HUES64 (cell line): ENCODE measurements at regions not wholly inside any gene's neighbourhood (a gene's known extent, or its start where the extent isn't known, plus 50 kb on each side); places are given as distances from the start of the nearest gene placed in this dataset.

Source experiments
- H3K27ac ChIP-seq: 2 replicates; pipeline ENCODE4 v1.7.0; 2013; ENCODE audit warnings: low read depth, low read length, inconsistent platforms
- H3K27me3 ChIP-seq: 2 replicates; pipeline ENCODE4 v1.6.1; 2013; ENCODE audit warnings: mild to moderate bottlenecking, low read length; ENCODE audit not compliant: insufficient read depth
- H3K36me3 ChIP-seq: 2 replicates; pipeline ENCODE4 v1.6.1; 2013; ENCODE audit warnings: mild to moderate bottlenecking, low read length; ENCODE audit not compliant: insufficient read depth
- H3K4me1 ChIP-seq: 2 replicates; pipeline ENCODE4 v1.6.1; 2013; ENCODE audit warnings: mild to moderate bottlenecking, low read length, moderate library complexity; ENCODE audit not compliant: insufficient read depth
- H3K4me3 ChIP-seq: 2 replicates; pipeline ENCODE4 v1.5.1; 2013; ENCODE audit warnings: mild to moderate bottlenecking, low read length, moderate library complexity
- H3K9ac ChIP-seq: 2 replicates; pipeline ENCODE4 v1.6.1; 2013; ENCODE audit warnings: mild to moderate bottlenecking, low read depth, low read length
- H3K9me3 ChIP-seq: 2 replicates; pipeline ENCODE4 v1.6.1; 2013; ENCODE audit warnings: low read depth, low read length; ENCODE audit not compliant: insufficient read depth
- WGBS: fragments of 150-250, 120-280 bp; methylation state at CpG from one replicate; pipeline ENCODE4 v1.1.7; 2013; ENCODE audit warnings: missing lambda C conversion rate; 5-methylcytosine and 5-hydroxymethylcytosine counted together

DNA sequence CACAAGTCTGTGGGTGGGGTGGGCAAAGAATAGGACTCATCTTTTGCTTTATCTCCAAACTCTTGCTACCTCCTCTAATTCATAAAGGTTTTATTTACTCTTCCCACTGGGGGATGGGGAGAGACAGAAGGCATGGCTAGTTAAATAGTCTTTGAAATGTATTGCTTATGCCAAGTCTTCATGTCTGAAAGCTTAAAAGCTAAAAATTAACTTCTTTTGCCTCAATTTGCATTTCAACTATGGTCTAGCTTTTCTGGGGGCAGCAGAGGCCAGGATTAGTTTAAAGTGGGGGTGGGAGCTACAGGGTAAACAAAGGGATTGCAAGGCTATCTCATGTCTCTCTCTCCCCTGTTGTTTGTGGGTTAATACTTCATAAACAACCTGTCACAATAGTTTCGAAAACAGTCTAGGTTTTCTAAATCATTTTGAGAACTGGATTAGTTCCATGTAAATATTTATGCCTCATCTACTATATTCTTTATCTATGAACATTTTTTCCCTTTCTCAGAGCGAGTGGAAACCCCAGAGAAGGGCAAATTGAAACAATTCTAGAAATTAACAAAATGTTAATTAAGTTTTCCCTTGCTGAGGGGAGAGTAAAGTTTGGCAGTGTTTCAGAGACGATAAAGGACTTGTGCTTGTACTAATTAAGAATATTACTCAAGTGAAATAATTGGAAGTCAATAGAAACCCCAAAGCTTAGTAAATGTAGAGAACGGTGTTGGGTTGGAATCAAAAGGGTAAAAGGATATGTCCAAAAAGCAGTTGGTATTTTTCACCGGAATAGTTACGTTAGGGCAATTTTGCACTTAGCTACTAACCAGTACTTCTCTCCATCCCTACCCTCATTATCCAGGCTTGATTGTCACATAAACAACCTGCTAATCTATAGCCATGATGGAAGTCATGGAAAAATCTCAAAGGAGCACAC, 182.2 kb downstream of the GIPC2 start:
- no peaks in the 10 kb centered on the region for H3K36me3 ChIP-seq
- H3K27ac ChIP-seq: no peak overlapping the region
- H3K4me3 ChIP-seq: no peak overlapping the region
- no peak overlapping the region for H3K9ac ChIP-seq
- peaks cover 82% of the 10 kb centered on the region for H3K27me3 ChIP-seq
- WGBS: 81% methylated on average over 4 of the region's 6 CpGs
- no peaks in the 10 kb centered on the region for H3K9me3 ChIP-seq
- H3K4me1 ChIP-seq: peaks cover 36% of the 10 kb centered on the region

- 87% methylated on average over 3 of the region's 3 CpGs for WGBS
- Histone ChIP-seq H3K4me3 (no peak overlapping the region), H3K27me3 (peaks cover 89% of the 10 kb centered on the region)
Observed at GRCh38 chr1:78229344-78229743, 183.6 kb downstream of the GIPC2 start.

GRCh38 chr1:78231477-78231876, 185.7 kb downstream of the GIPC2 start:
- Histone ChIP-seq H3K9ac (no peak overlapping the region), H3K27ac (no peak overlapping the region), H3K4me3 (no peak overlapping the region), H3K36me3 (no peaks in the 10 kb centered on the region), H3K9me3 (no peaks in the 10 kb centered on the region), H3K27me3 (peaks cover 99% of the 10 kb centered on the region), H3K4me1 (peaks cover 25% of the 10 kb centered on the region)
- WGBS: 71% methylated on average over 2 of the region's 3 CpGs

More at GRCh38 chr1:78229344-78229743, 183.6 kb downstream of the GIPC2 start:
- peaks cover 39% of the 10 kb centered on the region for H3K4me1 ChIP-seq
- H3K27ac ChIP-seq: no peak overlapping the region
- no peaks in the 10 kb centered on the region for H3K36me3 ChIP-seq
- H3K9ac ChIP-seq: no peak overlapping the region
- no peaks in the 10 kb centered on the region for H3K9me3 ChIP-seq

DNA sequence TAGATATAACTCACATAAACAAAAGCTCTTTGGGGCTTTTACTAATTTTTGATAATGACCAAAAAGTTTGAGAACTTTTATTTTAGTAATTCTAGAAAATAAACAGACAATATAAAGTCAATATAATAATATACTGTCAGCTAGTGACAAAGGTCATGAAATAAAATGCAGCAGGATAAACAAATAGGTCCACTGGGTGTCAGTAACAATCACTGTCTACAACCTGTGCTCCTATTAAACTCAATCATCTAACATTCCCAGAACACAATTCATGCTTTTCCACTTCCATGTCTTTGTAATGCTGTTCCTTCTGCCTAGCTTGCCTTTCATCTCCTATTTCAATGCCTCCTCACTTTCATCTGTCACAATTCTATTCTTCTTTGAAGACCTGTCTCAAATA, 186.1 kb downstream of the GIPC2 start:
- H3K4me3 ChIP-seq: no peak overlapping the region
- no peaks in the 10 kb centered on the region for H3K9me3 ChIP-seq
- H3K27me3 ChIP-seq: peaks cover 99% of the 10 kb centered on the region
- H3K9ac ChIP-seq: no peak overlapping the region
- H3K27ac ChIP-seq: no peak overlapping the region
- H3K36me3 ChIP-seq: no peaks in the 10 kb centered on the region
- H3K4me1 ChIP-seq: peaks cover 25% of the 10 kb centered on the region

DNA sequence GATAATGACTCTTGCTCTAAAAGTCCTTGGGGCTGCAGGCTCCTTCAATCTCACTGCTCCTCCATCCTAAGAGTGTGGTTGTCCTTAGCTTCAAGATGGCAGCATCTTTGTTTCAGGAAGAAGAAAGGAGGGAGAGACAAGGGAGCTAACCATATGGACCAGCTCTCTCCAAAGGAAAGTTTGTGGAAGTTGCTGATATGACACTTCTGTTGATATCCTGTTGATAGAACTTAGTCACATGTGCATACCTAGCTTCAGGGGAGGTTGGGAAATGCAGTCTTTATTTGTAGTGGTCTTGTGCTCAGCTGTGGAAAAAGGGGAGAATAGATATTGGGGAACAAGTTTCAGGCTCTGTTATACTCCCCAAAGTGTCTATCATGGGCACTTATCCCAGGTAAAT, 186.9 kb downstream of the GIPC2 start:
- Histone ChIP-seq H3K4me3 (no peak overlapping the region), H3K4me1 (peaks cover 21% of the 10 kb centered on the region), H3K27me3 (peaks cover 99% of the 10 kb centered on the region), H3K9ac (no peak overlapping the region), H3K9me3 (no peaks in the 10 kb centered on the region), H3K36me3 (no peaks in the 10 kb centered on the region), H3K27ac (no peak overlapping the region)

GRCh38 chr1:78234496-78234895, 188.7 kb downstream of the GIPC2 start:
- no peak overlapping the region for H3K9ac ChIP-seq
- H3K27ac ChIP-seq: no peak overlapping the region
- H3K27me3 ChIP-seq: peaks cover 99% of the 10 kb centered on the region
- no peak overlapping the region for H3K4me3 ChIP-seq
- WGBS: 35% methylated on average over 3 of the region's 3 CpGs
- H3K4me1 ChIP-seq: peaks cover 12% of the 10 kb centered on the region
- no peaks in the 10 kb centered on the region for H3K36me3 ChIP-seq
- H3K9me3 ChIP-seq: 0 out of 2 replicates have a peak, but pooled peaks cover under 1% of the 10 kb centered on the region

DNA sequence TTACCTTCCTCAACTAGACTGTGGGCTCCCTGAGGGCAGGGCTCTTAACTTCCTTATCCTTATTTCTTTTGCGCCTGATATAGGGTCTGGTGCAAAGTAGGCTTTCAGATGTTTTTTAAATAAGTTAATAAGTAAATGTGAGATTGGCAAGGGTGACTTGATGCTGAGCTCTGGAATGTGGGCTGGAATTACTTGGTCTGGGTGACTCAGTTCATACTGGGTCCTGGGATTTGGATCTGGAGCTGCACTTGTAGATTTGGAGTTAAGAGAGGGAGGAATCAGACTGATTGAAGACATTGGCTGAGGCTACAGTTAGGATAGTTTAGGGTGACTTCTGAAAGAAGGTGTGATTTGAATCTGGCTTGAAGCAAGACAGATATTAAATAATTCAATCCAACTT, 190.9 kb downstream of the GIPC2 start:
- Histone ChIP-seq H3K27ac (no peak overlapping the region), H3K36me3 (no peaks in the 10 kb centered on the region), H3K4me3 (no peak overlapping the region), H3K27me3 (peaks cover 99% of the 10 kb centered on the region), H3K9ac (no peak overlapping the region), H3K4me1 (peaks cover 10% of the 10 kb centered on the region; the same call in 1 of the 2 replicates), H3K9me3 (0 out of 2 replicates have a peak, but pooled peaks cover 4% of the 10 kb centered on the region)
- 84% methylated on average over 1 of the region's 1 CpG for WGBS

- Histone ChIP-seq H3K27me3 (peaks cover 99% of the 10 kb centered on the region), H3K36me3 (no peaks in the 10 kb centered on the region), H3K9me3 (0 out of 2 replicates have a peak, but pooled peaks cover 4% of the 10 kb centered on the region), H3K9ac (no peak overlapping the region), H3K4me1 (peaks cover 10% of the 10 kb centered on the region; the same call in 1 of the 2 replicates), H3K4me3 (no peak overlapping the region), H3K27ac (no peak overlapping the region)
- 10% methylated on average over 2 of the region's 4 CpGs for WGBS
Observed at GRCh38 chr1:78237364-78237916, 191.7 kb downstream of the GIPC2 start.

DNA sequence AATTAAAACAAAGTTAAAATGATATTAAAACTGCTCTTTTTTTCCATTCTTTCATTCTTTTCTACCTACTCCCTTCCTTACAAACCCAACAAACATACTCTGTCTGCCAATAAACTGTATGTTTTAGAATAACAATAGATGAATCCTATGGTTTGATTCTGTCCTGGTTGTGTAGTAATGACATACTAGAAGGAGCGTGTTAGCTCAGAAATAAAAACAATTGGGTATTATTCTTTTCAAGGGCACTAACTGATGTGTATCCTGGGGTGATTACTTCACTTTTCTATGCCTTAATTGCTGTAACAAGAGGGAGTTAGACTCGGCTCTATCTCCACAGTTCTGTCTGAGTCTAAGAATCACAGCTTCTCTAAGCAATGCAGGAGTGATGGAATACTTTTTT, 194.4 kb downstream of the GIPC2 start:
- no peak overlapping the region for H3K4me3 ChIP-seq
- H3K9ac ChIP-seq: no peak overlapping the region
- 0 out of 2 replicates have a peak, but pooled peaks cover 4% of the 10 kb centered on the region for H3K9me3 ChIP-seq
- WGBS: 78% methylated on average over 2 of the region's 2 CpGs
- peaks cover 80% of the 10 kb centered on the region for H3K27me3 ChIP-seq
- H3K4me1 ChIP-seq: peaks cover 5% of the 10 kb centered on the region; the same call in 1 of the 2 replicates
- no peaks in the 10 kb centered on the region for H3K36me3 ChIP-seq
- no peak overlapping the region for H3K27ac ChIP-seq

- H3K27me3 ChIP-seq: peaks cover 74% of the 10 kb centered on the region
- no peak overlapping the region for H3K4me3 ChIP-seq
- 0 out of 2 replicates have a peak, but pooled peaks cover 4% of the 10 kb centered on the region for H3K9me3 ChIP-seq
- 50% methylated on average over 3 of the region's 3 CpGs for WGBS
- no peak overlapping the region for H3K9ac ChIP-seq
- H3K4me1 ChIP-seq: peaks cover 5% of the 10 kb centered on the region; the same call in 1 of the 2 replicates
- no peak overlapping the region for H3K27ac ChIP-seq
- H3K36me3 ChIP-seq: no peaks in the 10 kb centered on the region
Observed at GRCh38 chr1:78240755-78241154, 195.0 kb downstream of the GIPC2 start.

GRCh38 chr1:78247079-78247478, 201.3 kb downstream of the GIPC2 start:
- no peaks in the 10 kb centered on the region for H3K9me3 ChIP-seq
- peaks cover 56% of the 10 kb centered on the region for H3K27me3 ChIP-seq
- WGBS: 100% methylated on average over 1 of the region's 2 CpGs
- no peaks in the 10 kb centered on the region for H3K4me1 ChIP-seq
- no peaks in the 10 kb centered on the region for H3K36me3 ChIP-seq
- no peak overlapping the region for H3K4me3 ChIP-seq
- H3K27ac ChIP-seq: no peak overlapping the region
- H3K9ac ChIP-seq: no peak overlapping the region
